Fibroblast of skin of scalp (primary cell): ENCODE measurements at regions not wholly inside any gene's neighbourhood (a gene's known extent, or its start where the extent isn't known, plus 50 kb on each side); places are given as distances from the start of the nearest gene placed in this dataset.
A peak's percentile ranks its signal among the peaks of the same experiment; 100 is the strongest.

Experiments used
- DNase-seq: peaks from one replicate; pipeline ENCODE4 v3.0.0-alpha.2; 2013

GRCh38 chr19:34120141-34120540 is 52.2 kb upstream of the LSM14A start:
- no peak for DNase-seq

- peak; percentile 43 for DNase-seq
These were observed 51.3 kb upstream of the LSM14A start for GRCh38 chr19:34120846-34121639.
